Hematopoietic multipotent progenitor cell (in vitro differentiated cells): ENCODE measurements at regions not wholly inside any gene's neighbourhood (a gene's known extent, or its start where the extent isn't known, plus 50 kb on each side); places are given as distances from the start of the nearest gene placed in this dataset. TPM values are rescaled to one million over a fixed set of nuclear protein-coding genes. Genes with fewer than 3 reads are reported as not detected.

ENCODE experiments used
- DNase-seq, 3 donors: peaks; one replicate each; pipeline ENCODE4 v3.0.0-alpha.2; 2011 to 2015; ENCODE audit warnings: low read depth in 2 of 3, low spot score in 2 of 3
- small RNA-seq: library from RNA; depleted of rRNA; stranded (forward); fragments of <200 nt; gene quantifications from one replicate; pipeline ENCODE3, GENCODE V24; 2012

DNA sequence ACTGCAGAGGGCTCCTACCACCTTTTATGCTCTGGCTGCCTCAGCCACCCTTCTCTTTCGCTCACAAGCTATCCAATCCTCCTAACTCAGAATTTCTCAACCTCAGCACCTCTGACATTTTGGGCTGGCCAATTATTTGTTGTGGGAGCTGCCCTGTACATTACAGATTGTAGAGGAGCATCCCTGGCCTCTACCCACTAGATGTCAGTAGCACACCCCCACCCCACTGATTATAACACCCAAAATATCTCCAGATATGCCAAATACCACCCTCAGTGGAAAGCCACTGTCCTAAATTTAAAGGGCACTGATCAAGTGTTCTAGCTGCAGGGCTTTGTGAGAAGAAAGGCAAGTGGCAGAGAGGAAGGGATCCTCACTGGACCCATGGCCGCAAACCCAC, 443.1 kb downstream of the SOX6 start:
- DNase-seq, result no peak

Small RNAs in the stretch of these regions (small RNA-seq; reads per million reads assigned to genes)
- not detected for gene RF00324
